GM23338 (cell line): ENCODE measurements at regions not wholly inside any gene's neighbourhood (a gene's known extent, or its start where the extent isn't known, plus 50 kb on each side); places are given as distances from the start of the nearest gene placed in this dataset.

Source experiments
- ATAC-seq: fragments of 200-7000 bp; cut with Tn5 transposase; 3 replicates; pipeline ENCODE4 v1.9.1; 2020
- DNase-seq: peaks from one replicate; pipeline ENCODE4 v3.0.0-alpha.2; 2015; ENCODE audit warnings: low spot score
- H2AFZ ChIP-seq: fragments of 200-600 bp; sonication (generic); 2 replicates; pipeline ENCODE4 v1.8.0; 2016; ENCODE audit warnings: antibody characterized with exemption, mild to moderate bottlenecking, moderate library complexity
- H3F3A ChIP-seq: fragments of 200-600 bp; sonication (generic); replicated peaks from 2 replicates; pipeline ENCODE4 v1.8.0; 2017; ENCODE audit warnings: antibody characterized with exemption, mixed run types, low read depth
- H3K27ac ChIP-seq: fragments of 200-600 bp; sonication (generic); 2 replicates; pipeline ENCODE4 v1.6.1; 2016; ENCODE audit warnings: low read depth
- H3K27me3 ChIP-seq: fragments of 200-600 bp; sonication (generic); 2 replicates; pipeline ENCODE4 v1.8.0; 2016; ENCODE audit warnings: mild to moderate bottlenecking, mixed run types, moderate library complexity; ENCODE audit not compliant: insufficient read depth
- H3K36me3 ChIP-seq: fragments of 200-600 bp; sonication (generic); 2 replicates; pipeline ENCODE4 v1.8.0; 2016; ENCODE audit warnings: mild to moderate bottlenecking; ENCODE audit not compliant: insufficient read depth
- H3K4me1 ChIP-seq: fragments of 200-600 bp; sonication (generic); 2 replicates; pipeline ENCODE4 v1.8.0; 2016; ENCODE audit warnings: mild to moderate bottlenecking, moderate library complexity; ENCODE audit not compliant: insufficient read depth
- H3K4me2 ChIP-seq: fragments of 200-600 bp; sonication (generic); 2 replicates; pipeline ENCODE4 v1.7.1; 2017; ENCODE audit warnings: mixed run types
- H3K4me3 ChIP-seq: fragments of 200-600 bp; sonication (generic); 2 replicates; pipeline ENCODE4 v1.6.1; 2016; ENCODE audit warnings: mixed run types
- H3K79me2 ChIP-seq: fragments of 200-600 bp; sonication (generic); replicated peaks from 2 replicates; pipeline ENCODE4 v1.8.0; 2017; ENCODE audit warnings: mild to moderate bottlenecking; ENCODE audit not compliant: insufficient read depth
- H3K9me2 ChIP-seq: fragments of 200-600 bp; sonication (generic); 2 replicates; pipeline ENCODE4 v1.8.0; 2017; ENCODE audit not compliant: insufficient read depth
- H4K20me1 ChIP-seq: fragments of 200-600 bp; sonication (generic); replicated peaks from 2 replicates; pipeline ENCODE4 v1.8.0; 2017; ENCODE audit warnings: mild to moderate bottlenecking; ENCODE audit not compliant: insufficient read depth
- H3K27ac Mint-ChIP-seq: 2 replicates; pipeline ENCODE4 v1.8.0; 2020; ENCODE audit warnings: inconsistent platforms, mild to moderate bottlenecking, moderate library complexity, mixed read lengths
- H3K27me3 Mint-ChIP-seq: 3 replicates; pipeline ENCODE4 v1.8.0; 2022; ENCODE audit warnings: low read depth, mild to moderate bottlenecking, moderate library complexity, mixed read lengths, inconsistent platforms; ENCODE audit not compliant: insufficient read depth, poor library complexity
- H3K36me3 Mint-ChIP-seq: 3 replicates; pipeline ENCODE4 v1.8.0; 2021; ENCODE audit warnings: low read depth, mild to moderate bottlenecking, inconsistent platforms, moderate library complexity, mixed read lengths
- H3K4me1 Mint-ChIP-seq: 3 replicates; pipeline ENCODE4 v1.8.0; 2020; ENCODE audit warnings: mild to moderate bottlenecking, inconsistent platforms, mixed read lengths
- H3K4me3 Mint-ChIP-seq: 3 replicates; pipeline ENCODE4 v1.8.0; 2021; ENCODE audit warnings: moderate library complexity, mild to moderate bottlenecking, inconsistent platforms, mixed read lengths
- H3K9me3 Mint-ChIP-seq: 3 replicates; pipeline ENCODE4 v1.8.0; 2020; ENCODE audit warnings: moderate library complexity, mild to moderate bottlenecking, inconsistent platforms, mixed read lengths
- CREB1 ChIP-seq: fragments of 250-450 bp; sonication (Bioruptor Pico); IDR thresholded peaks from 2 replicates; pipeline ENCODE4 v1.5.0; 2020; ENCODE audit warnings: low read depth, mild to moderate bottlenecking, moderate library complexity
- EZH2 ChIP-seq: fragments of 200-600 bp; sonication (generic); IDR thresholded peaks from one replicate; pipeline ENCODE4 v1.8.0; 2017; ENCODE audit warnings: antibody characterized with exemption, mild to moderate bottlenecking, low read depth; ENCODE audit not compliant: unreplicated experiment
- EZH2phosphoT487 ChIP-seq: fragments of 200-600 bp; sonication (generic); IDR thresholded peaks from one replicate; pipeline ENCODE4 v1.8.1; 2018; ENCODE audit warnings: antibody characterized with exemption; ENCODE audit not compliant: unreplicated experiment
- JUNB ChIP-seq: IDR thresholded peaks from one replicate; pipeline ENCODE4 v1.6.1; 2016; ENCODE audit warnings: antibody characterized with exemption; ENCODE audit not compliant: unreplicated experiment
- NANOG ChIP-seq: IDR thresholded peaks from 2 replicates; pipeline ENCODE4 v1.6.1; 2016; ENCODE audit warnings: antibody characterized with exemption, borderline replicate concordance
- POLR2AphosphoS5 ChIP-seq: IDR thresholded peaks from 2 replicates; pipeline ENCODE4 v1.6.1; 2016; ENCODE audit warnings: antibody characterized with exemption, low read depth
- STAT1 ChIP-seq: IDR thresholded peaks from one replicate; pipeline ENCODE4 v1.6.1; 2016; ENCODE audit warnings: antibody characterized with exemption; ENCODE audit not compliant: unreplicated experiment
- ZNF331 ChIP-seq: fragments of 250-450 bp; sonication (Bioruptor Pico); IDR thresholded peaks from 2 replicates; pipeline ENCODE4 v1.5.0; 2020; ENCODE audit warnings: low read depth, mild to moderate bottlenecking, moderate library complexity
- TF ChIP-seq, protein P1 (sequence below): IDR thresholded peaks from one replicate; pipeline ENCODE4 v1.6.1; 2018; ENCODE audit warnings: antibody characterized with exemption; ENCODE audit not compliant: unreplicated experiment
- TF ChIP-seq, protein P2 (sequence below), 2 experiments: fragments of 200-600 bp in 1 of 2; sonication (generic) in 1 of 2; conservative IDR thresholded peaks; 2 replicates each; pipeline versions ENCODE4 v1.5.1 to v1.6.1; 2016 to 2017; ENCODE audit warnings: antibody characterized with exemption in 2 of 2, low read depth in 2 of 2, mild to moderate bottlenecking in 2 of 2, moderate library complexity in 1 of 2
- TF ChIP-seq, protein P3 (sequence below): fragments of 250-450 bp; sonication (Bioruptor Pico); IDR thresholded peaks from 2 replicates; pipeline ENCODE4 v1.5.0; 2020; ENCODE audit warnings: mild to moderate bottlenecking, moderate library complexity
- TF ChIP-seq, protein P4 (sequence below): IDR thresholded peaks from 2 replicates; pipeline ENCODE4 v1.6.1; 2016; ENCODE audit warnings: antibody characterized with exemption

DNA sequence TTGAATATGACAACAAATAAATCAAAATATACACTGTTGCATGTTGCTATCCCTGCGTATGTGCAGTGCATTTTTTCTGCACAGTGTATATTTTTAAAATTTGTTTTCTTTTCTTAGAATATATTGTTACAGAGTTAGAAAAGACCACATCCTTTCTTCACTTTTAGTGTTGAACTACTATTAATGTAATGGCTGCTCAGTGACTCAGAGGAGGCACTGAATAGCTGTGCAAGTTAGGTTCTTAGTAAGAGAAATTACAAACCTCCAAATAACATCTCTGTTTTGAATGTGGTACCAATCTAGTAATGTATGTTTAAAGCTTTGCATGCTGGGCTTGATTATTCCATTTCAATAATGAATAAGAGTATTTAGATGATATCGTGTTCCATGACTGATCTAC is 208.9 kb upstream of the PRR16 start (continued):
- no peak for TF ChIP-seq EZH2phosphoT487
- TF ChIP-seq JUNB: no peak
- TF ChIP-seq EZH2: no peak
- no peak for TF ChIP-seq ZNF331 (CRISPR knock-in tag)
- TF ChIP-seq STAT1: no peak
- TF ChIP-seq, protein P1, sequence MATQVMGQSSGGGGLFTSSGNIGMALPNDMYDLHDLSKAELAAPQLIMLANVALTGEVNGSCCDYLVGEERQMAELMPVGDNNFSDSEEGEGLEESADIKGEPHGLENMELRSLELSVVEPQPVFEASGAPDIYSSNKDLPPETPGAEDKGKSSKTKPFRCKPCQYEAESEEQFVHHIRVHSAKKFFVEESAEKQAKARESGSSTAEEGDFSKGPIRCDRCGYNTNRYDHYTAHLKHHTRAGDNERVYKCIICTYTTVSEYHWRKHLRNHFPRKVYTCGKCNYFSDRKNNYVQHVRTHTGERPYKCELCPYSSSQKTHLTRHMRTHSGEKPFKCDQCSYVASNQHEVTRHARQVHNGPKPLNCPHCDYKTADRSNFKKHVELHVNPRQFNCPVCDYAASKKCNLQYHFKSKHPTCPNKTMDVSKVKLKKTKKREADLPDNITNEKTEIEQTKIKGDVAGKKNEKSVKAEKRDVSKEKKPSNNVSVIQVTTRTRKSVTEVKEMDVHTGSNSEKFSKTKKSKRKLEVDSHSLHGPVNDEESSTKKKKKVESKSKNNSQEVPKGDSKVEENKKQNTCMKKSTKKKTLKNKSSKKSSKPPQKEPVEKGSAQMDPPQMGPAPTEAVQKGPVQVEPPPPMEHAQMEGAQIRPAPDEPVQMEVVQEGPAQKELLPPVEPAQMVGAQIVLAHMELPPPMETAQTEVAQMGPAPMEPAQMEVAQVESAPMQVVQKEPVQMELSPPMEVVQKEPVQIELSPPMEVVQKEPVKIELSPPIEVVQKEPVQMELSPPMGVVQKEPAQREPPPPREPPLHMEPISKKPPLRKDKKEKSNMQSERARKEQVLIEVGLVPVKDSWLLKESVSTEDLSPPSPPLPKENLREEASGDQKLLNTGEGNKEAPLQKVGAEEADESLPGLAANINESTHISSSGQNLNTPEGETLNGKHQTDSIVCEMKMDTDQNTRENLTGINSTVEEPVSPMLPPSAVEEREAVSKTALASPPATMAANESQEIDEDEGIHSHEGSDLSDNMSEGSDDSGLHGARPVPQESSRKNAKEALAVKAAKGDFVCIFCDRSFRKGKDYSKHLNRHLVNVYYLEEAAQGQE: no peak
- TF ChIP-seq NANOG: no peak
- TF ChIP-seq CREB1 (CRISPR knock-in tag): no peak
- TF ChIP-seq POLR2AphosphoS5: no peak
- TF ChIP-seq, protein P2, sequence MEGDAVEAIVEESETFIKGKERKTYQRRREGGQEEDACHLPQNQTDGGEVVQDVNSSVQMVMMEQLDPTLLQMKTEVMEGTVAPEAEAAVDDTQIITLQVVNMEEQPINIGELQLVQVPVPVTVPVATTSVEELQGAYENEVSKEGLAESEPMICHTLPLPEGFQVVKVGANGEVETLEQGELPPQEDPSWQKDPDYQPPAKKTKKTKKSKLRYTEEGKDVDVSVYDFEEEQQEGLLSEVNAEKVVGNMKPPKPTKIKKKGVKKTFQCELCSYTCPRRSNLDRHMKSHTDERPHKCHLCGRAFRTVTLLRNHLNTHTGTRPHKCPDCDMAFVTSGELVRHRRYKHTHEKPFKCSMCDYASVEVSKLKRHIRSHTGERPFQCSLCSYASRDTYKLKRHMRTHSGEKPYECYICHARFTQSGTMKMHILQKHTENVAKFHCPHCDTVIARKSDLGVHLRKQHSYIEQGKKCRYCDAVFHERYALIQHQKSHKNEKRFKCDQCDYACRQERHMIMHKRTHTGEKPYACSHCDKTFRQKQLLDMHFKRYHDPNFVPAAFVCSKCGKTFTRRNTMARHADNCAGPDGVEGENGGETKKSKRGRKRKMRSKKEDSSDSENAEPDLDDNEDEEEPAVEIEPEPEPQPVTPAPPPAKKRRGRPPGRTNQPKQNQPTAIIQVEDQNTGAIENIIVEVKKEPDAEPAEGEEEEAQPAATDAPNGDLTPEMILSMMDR (conservative IDR thresholded peaks at IDR 0.05; ENCODE audit: low read depth in 2 of 2): no peak

DNA sequence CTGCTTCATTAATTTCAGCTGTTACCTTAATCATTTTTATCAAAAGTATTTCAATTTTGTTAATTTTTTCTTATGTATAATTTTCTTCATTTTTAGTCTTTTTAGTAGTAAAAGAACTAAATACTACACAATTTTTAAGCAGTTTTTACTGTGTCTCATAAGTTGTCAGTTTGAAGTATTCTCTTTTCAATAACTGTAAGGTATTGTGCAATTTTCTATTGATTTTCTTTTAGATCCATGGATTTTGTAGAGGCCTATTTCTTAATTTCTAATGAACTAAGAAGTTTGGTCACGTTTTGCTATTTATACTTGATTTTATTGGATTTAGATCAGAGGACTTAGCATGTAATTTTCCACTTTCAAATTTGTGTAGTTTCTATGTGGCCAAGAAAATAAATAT is 207.7 kb upstream of the PRR16 start:
- Histone ChIP-seq H3K4me3 (no peak overlapping the region), H3F3A (no peaks in the 10 kb centered on the region), H3K27ac (no peak overlapping the region), H2AFZ (no peak overlapping the region), H3K36me3 (no peaks in the 10 kb centered on the region), H3K9me2 (no peaks in the 10 kb centered on the region), H3K79me2 (no peaks in the 10 kb centered on the region), H3K4me2 (no peak overlapping the region), H4K20me1 (no peaks in the 10 kb centered on the region), H3K27me3 (no peaks in the 10 kb centered on the region), H3K4me1 (peaks cover 24% of the 10 kb centered on the region)
- Mint-ChIP-seq H3K4me1 (peaks cover 11% of the 10 kb centered on the region), H3K27ac (no peak overlapping the region), H3K27me3 (no peaks in the 10 kb centered on the region), H3K36me3 (no peaks in the 10 kb centered on the region), H3K4me3 (no peak overlapping the region), H3K9me3 (no peaks in the 10 kb centered on the region)
- no peak for DNase-seq
- no peak for ATAC-seq
- TF ChIP-seq EZH2phosphoT487: no peak
- TF ChIP-seq POLR2AphosphoS5: no peak
- TF ChIP-seq, protein P3, sequence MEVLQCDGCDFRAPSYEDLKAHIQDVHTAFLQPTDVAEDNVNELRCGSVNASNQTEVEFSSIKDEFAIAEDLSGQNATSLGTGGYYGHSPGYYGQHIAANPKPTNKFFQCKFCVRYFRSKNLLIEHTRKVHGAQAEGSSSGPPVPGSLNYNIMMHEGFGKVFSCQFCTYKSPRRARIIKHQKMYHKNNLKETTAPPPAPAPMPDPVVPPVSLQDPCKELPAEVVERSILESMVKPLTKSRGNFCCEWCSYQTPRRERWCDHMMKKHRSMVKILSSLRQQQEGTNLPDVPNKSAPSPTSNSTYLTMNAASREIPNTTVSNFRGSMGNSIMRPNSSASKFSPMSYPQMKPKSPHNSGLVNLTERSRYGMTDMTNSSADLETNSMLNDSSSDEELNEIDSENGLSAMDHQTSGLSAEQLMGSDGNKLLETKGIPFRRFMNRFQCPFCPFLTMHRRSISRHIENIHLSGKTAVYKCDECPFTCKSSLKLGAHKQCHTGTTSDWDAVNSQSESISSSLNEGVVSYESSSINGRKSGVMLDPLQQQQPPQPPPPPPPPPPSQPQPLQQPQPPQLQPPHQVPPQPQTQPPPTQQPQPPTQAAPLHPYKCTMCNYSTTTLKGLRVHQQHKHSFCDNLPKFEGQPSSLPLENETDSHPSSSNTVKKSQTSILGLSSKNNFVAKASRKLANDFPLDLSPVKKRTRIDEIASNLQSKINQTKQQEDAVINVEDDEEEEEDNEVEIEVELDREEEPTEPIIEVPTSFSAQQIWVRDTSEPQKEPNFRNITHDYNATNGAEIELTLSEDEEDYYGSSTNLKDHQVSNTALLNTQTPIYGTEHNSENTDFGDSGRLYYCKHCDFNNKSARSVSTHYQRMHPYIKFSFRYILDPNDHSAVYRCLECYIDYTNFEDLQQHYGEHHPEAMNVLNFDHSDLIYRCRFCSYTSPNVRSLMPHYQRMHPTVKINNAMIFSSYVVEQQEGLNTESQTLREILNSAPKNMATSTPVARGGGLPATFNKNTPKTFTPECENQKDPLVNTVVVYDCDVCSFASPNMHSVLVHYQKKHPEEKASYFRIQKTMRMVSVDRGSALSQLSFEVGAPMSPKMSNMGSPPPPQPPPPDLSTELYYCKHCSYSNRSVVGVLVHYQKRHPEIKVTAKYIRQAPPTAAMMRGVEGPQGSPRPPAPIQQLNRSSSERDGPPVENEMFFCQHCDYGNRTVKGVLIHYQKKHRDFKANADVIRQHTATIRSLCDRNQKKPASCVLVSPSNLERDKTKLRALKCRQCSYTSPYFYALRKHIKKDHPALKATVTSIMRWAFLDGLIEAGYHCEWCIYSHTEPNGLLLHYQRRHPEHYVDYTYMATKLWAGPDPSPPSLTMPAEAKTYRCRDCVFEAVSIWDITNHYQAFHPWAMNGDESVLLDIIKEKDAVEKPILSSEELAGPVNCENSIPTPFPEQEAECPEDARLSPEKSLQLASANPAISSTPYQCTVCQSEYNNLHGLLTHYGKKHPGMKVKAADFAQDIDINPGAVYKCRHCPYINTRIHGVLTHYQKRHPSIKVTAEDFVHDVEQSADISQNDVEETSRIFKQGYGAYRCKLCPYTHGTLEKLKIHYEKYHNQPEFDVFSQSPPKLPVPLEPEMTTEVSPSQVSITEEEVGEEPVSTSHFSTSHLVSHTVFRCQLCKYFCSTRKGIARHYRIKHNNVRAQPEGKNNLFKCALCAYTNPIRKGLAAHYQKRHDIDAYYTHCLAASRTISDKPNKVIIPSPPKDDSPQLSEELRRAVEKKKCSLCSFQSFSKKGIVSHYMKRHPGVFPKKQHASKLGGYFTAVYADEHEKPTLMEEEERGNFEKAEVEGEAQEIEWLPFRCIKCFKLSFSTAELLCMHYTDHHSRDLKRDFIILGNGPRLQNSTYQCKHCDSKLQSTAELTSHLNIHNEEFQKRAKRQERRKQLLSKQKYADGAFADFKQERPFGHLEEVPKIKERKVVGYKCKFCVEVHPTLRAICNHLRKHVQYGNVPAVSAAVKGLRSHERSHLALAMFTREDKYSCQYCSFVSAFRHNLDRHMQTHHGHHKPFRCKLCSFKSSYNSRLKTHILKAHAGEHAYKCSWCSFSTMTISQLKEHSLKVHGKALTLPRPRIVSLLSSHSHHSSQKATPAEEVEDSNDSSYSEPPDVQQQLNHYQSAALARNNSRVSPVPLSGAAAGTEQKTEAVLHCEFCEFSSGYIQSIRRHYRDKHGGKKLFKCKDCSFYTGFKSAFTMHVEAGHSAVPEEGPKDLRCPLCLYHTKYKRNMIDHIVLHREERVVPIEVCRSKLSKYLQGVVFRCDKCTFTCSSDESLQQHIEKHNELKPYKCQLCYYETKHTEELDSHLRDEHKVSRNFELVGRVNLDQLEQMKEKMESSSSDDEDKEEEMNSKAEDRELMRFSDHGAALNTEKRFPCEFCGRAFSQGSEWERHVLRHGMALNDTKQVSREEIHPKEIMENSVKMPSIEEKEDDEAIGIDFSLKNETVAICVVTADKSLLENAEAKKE (CRISPR knock-in tag): no peak
- TF ChIP-seq CREB1 (CRISPR knock-in tag): no peak
- TF ChIP-seq, protein P4, sequence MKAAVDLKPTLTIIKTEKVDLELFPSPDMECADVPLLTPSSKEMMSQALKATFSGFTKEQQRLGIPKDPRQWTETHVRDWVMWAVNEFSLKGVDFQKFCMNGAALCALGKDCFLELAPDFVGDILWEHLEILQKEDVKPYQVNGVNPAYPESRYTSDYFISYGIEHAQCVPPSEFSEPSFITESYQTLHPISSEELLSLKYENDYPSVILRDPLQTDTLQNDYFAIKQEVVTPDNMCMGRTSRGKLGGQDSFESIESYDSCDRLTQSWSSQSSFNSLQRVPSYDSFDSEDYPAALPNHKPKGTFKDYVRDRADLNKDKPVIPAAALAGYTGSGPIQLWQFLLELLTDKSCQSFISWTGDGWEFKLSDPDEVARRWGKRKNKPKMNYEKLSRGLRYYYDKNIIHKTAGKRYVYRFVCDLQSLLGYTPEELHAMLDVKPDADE: no peak
- no peak for TF ChIP-seq ZNF331 (CRISPR knock-in tag)
- TF ChIP-seq JUNB: no peak
